NCI-H82 treated with DMSO at 0.1 percent for 48 hours (cell line): ENCODE measurements at regions not wholly inside any gene's neighbourhood (a gene's known extent, or its start where the extent isn't known, plus 50 kb on each side); places are given as distances from the start of the nearest gene placed in this dataset.

Source experiments
- DNase-seq: peaks from one replicate; lab custom pipeline; 2025; ENCODE audit not compliant: unreplicated experiment; lab: John Stamatoyannopoulos, UW

- DNase-seq: no peak
These were observed 96.5 kb downstream of the HMX1 start for GRCh38 chr4:8775121-8775520.

- no peak for DNase-seq
These were observed 97.6 kb downstream of the HMX1 start for GRCh38 chr4:8774071-8774470.

- DNase-seq: no peak
These were observed 98.3 kb downstream of the HMX1 start for GRCh38 chr4:8773124-8773931.

- DNase-seq: no peak
These were observed 99.0 kb downstream of the HMX1 start for GRCh38 chr4:8772499-8773123.

- no peak for DNase-seq
These were observed 100.0 kb downstream of the HMX1 start for GRCh38 chr4:8771666-8772065.

- no peak for DNase-seq
These were observed 100.4 kb downstream of the HMX1 start for GRCh38 chr4:8771258-8771590.

GRCh38 chr4:8770518-8771257 lies 101.0 kb downstream of the HMX1 start:
- no peak for DNase-seq

GRCh38 chr4:8769645-8770517 lies 101.8 kb downstream of the HMX1 start:
- DNase-seq: no peak

GRCh38 chr4:8768357-8768999 lies 103.2 kb downstream of the HMX1 start:
- DNase-seq: no peak

GRCh38 chr4:8766610-8767009 lies 105.0 kb downstream of the HMX1 start:
- DNase-seq: no peak

- DNase-seq: no peak
These were observed 105.7 kb downstream of the HMX1 start for GRCh38 chr4:8765631-8766590.

GRCh38 chr4:8765084-8765483 lies 106.6 kb downstream of the HMX1 start:
- no peak for DNase-seq

GRCh38 chr4:8763966-8764901 lies 107.4 kb downstream of the HMX1 start:
- no peak for DNase-seq

GRCh38 chr4:8762951-8763735 lies 108.5 kb downstream of the HMX1 start:
- no peak for DNase-seq

- no peak for DNase-seq
These were observed 109.3 kb downstream of the HMX1 start for GRCh38 chr4:8762356-8762755.

GRCh38 chr4:8761824-8762205 lies 109.8 kb downstream of the HMX1 start:
- DNase-seq: no peak

- DNase-seq: no peak
These were observed 110.3 kb downstream of the HMX1 start for GRCh38 chr4:8761167-8761823.
